Astrocyte (in vitro differentiated cells and primary cell): ENCODE measurements at regions not wholly inside any gene's neighbourhood (a gene's known extent, or its start where the extent isn't known, plus 50 kb on each side); places are given as distances from the start of the nearest gene placed in this dataset.
A peak's percentile ranks its signal among the peaks of the same experiment; 100 is the strongest.

Experiments used
- DNase-seq: peaks from one replicate; pipeline ENCODE4 v3.0.0-alpha.2; 2010; ENCODE audit warnings: low read depth
- FAIRE-seq: peaks from 2 replicates; lab custom pipeline; 2011; peaks lifted over from hg19 to GRCh38; lab: Jason Lieb, UNC
- H2AFZ ChIP-seq: 2 replicates; pipeline ENCODE4 v1.6.0; 2012; ENCODE audit warnings: low read depth, low read length, inconsistent platforms
- H3K27ac ChIP-seq: 2 replicates; pipeline ENCODE4 v1.5.1; 2011; ENCODE audit warnings: low read depth, low read length, inconsistent platforms
- H3K27me3 ChIP-seq: 2 replicates; pipeline ENCODE4 v1.6.0; 2011; ENCODE audit warnings: low read length, inconsistent platforms; ENCODE audit not compliant: insufficient read depth
- H3K36me3 ChIP-seq: 2 replicates; pipeline ENCODE4 v1.5.1; 2011; ENCODE audit warnings: low read length, inconsistent platforms; ENCODE audit not compliant: insufficient read depth
- H3K4me1 ChIP-seq: 2 replicates; pipeline ENCODE4 v1.5.1; 2011; ENCODE audit warnings: low read length, inconsistent platforms; ENCODE audit not compliant: insufficient read depth
- H3K4me2 ChIP-seq: 2 replicates; pipeline ENCODE4 v1.6.0; 2012; ENCODE audit warnings: low read length, inconsistent platforms
- H3K4me3 ChIP-seq: 2 replicates; pipeline ENCODE4 v1.5.1; 2011; ENCODE audit warnings: low read depth, mild to moderate bottlenecking, low read length, inconsistent platforms; ENCODE audit not compliant: insufficient read depth
- H3K79me2 ChIP-seq: 2 replicates; pipeline ENCODE4 v1.6.0; 2012; ENCODE audit warnings: mild to moderate bottlenecking, low read length, inconsistent platforms; ENCODE audit not compliant: insufficient read depth
- H3K9ac ChIP-seq: 2 replicates; pipeline ENCODE4 v1.6.0; 2012; ENCODE audit warnings: mild to moderate bottlenecking, low read length, inconsistent platforms
- H3K9me3 ChIP-seq: 2 replicates; pipeline ENCODE4 v1.5.1; 2012; ENCODE audit warnings: low read depth, mild to moderate bottlenecking, low read length, inconsistent platforms; ENCODE audit not compliant: insufficient read depth
- H4K20me1 ChIP-seq: 2 replicates; pipeline ENCODE4 v1.6.0; 2012; ENCODE audit warnings: low read length, inconsistent platforms; ENCODE audit not compliant: insufficient read depth
- H3K27ac Mint-ChIP-seq: one replicate; pipeline ENCODE4 v1.8.0; 2021; ENCODE audit warnings: mild to moderate bottlenecking, mixed read lengths; ENCODE audit not compliant: unreplicated experiment
- H3K27me3 Mint-ChIP-seq: one replicate; pipeline ENCODE4 v1.8.0; 2021; ENCODE audit warnings: low read depth, mixed read lengths; ENCODE audit not compliant: unreplicated experiment
- H3K36me3 Mint-ChIP-seq: one replicate; pipeline ENCODE4 v1.8.0; 2021; ENCODE audit warnings: low read depth, mixed read lengths; ENCODE audit not compliant: unreplicated experiment
- H3K4me1 Mint-ChIP-seq: one replicate; pipeline ENCODE4 v1.8.0; 2021; ENCODE audit warnings: low read depth, mixed read lengths; ENCODE audit not compliant: unreplicated experiment
- H3K4me3 Mint-ChIP-seq: one replicate; pipeline ENCODE4 v1.8.0; 2021; ENCODE audit warnings: mild to moderate bottlenecking, moderate library complexity, mixed read lengths; ENCODE audit not compliant: unreplicated experiment
- H3K9me3 Mint-ChIP-seq: one replicate; pipeline ENCODE4 v1.8.0; 2021; ENCODE audit warnings: mild to moderate bottlenecking, mixed read lengths; ENCODE audit not compliant: unreplicated experiment
- EZH2 ChIP-seq: IDR thresholded peaks from 2 replicates; pipeline ENCODE4 v1.6.1; 2012; ENCODE audit warnings: mild to moderate bottlenecking, low read length, inconsistent platforms; ENCODE audit not compliant: insufficient read depth
- TF ChIP-seq, protein P1 (sequence below): IDR thresholded peaks from 2 replicates; pipeline ENCODE4 v1.5.1; 2011; ENCODE audit warnings: low read depth, mild to moderate bottlenecking, inconsistent platforms, low read length, moderate library complexity; ENCODE audit not compliant: insufficient read depth

DNA sequence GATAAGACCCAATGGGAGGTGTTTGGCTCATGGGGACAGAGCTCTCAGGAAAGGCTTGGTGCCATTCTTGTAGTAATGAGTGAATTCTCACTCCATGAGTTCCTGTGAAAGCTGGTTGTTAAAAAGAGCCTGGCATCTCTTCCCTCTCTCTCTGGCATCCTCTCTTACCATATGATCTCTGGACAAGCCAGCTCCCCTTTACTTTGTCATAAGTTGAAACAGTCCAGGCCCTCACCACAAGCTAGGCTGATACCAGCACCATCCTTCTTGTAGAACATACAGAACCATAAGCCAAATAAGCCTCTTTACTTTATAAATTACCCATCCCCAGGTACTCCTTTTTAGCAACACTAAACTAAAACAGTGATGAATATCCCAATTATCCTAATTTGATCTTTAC, 166.9 kb upstream of the TMC3 start:
- Mint-ChIP-seq H3K4me1 (no peaks in the 10 kb centered on the region), H3K9me3 (no peaks in the 10 kb centered on the region), H3K27me3 (peaks cover 7% of the 10 kb centered on the region), H3K27ac (no peak overlapping the region), H3K36me3 (no peaks in the 10 kb centered on the region), H3K4me3 (no peak overlapping the region)
- no peaks in the 10 kb centered on the region for H3K9me3 ChIP-seq
- H4K20me1 ChIP-seq = no peaks in the 10 kb centered on the region
- H3K4me2 ChIP-seq = no peak overlapping the region
- H3K79me2 ChIP-seq = no peaks in the 10 kb centered on the region
- H3K4me3 ChIP-seq = no peak overlapping the region
- no peak for TF ChIP-seq EZH2
- TF ChIP-seq, protein P1, sequence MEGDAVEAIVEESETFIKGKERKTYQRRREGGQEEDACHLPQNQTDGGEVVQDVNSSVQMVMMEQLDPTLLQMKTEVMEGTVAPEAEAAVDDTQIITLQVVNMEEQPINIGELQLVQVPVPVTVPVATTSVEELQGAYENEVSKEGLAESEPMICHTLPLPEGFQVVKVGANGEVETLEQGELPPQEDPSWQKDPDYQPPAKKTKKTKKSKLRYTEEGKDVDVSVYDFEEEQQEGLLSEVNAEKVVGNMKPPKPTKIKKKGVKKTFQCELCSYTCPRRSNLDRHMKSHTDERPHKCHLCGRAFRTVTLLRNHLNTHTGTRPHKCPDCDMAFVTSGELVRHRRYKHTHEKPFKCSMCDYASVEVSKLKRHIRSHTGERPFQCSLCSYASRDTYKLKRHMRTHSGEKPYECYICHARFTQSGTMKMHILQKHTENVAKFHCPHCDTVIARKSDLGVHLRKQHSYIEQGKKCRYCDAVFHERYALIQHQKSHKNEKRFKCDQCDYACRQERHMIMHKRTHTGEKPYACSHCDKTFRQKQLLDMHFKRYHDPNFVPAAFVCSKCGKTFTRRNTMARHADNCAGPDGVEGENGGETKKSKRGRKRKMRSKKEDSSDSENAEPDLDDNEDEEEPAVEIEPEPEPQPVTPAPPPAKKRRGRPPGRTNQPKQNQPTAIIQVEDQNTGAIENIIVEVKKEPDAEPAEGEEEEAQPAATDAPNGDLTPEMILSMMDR = no peak
- no peak overlapping the region for H3K9ac ChIP-seq
- no peaks in the 10 kb centered on the region for H3K27me3 ChIP-seq
- no peaks in the 10 kb centered on the region for H3K4me1 ChIP-seq
- FAIRE-seq (no peak), DNase-seq (no peak)
- H3K27ac ChIP-seq = no peak overlapping the region
- no peaks in the 10 kb centered on the region for H3K36me3 ChIP-seq
- H2AFZ ChIP-seq = no peak overlapping the region

DNA sequence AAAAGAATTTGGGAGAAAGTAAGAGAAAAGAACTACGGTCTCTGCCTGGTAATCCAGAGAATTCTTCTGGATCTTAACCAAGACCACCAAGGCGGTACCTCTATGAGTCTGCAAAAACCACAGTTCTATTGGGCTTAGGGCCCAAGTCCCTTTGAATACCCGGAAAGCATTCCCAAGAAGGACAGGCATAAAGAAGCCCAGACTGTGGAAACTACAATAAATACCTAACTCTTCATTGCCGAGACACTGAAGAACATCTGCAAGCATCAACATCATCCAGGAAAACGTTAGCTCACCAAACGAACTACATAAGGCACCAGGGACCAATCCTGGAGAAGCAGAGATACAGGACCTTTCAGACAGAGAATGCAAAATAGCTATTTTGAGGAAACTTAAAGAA, 162.3 kb upstream of the TMC3 start:
- no peaks in the 10 kb centered on the region for H3K79me2 ChIP-seq
- H3K9ac ChIP-seq = no peak overlapping the region
- no peak overlapping the region for H3K4me3 Mint-ChIP-seq
- H3K4me2 ChIP-seq = no peak overlapping the region
- no peak overlapping the region for H3K4me3 ChIP-seq
- no peaks in the 10 kb centered on the region for H3K9me3 Mint-ChIP-seq
- H3K4me1 Mint-ChIP-seq = peaks cover 6% of the 10 kb centered on the region
- no peaks in the 10 kb centered on the region for H3K9me3 ChIP-seq
- H4K20me1 ChIP-seq = no peaks in the 10 kb centered on the region
- TF ChIP-seq, protein P1 = no peak
- TF ChIP-seq EZH2 = no peak
- no peak for DNase-seq
- H3K27ac Mint-ChIP-seq = no peak overlapping the region
- no peak overlapping the region for H3K27ac ChIP-seq
- no peak for FAIRE-seq
- peaks cover 3% of the 10 kb centered on the region for H3K4me1 ChIP-seq
- no peaks in the 10 kb centered on the region for H3K36me3 ChIP-seq
- H3K27me3 ChIP-seq = no peaks in the 10 kb centered on the region
- no peak overlapping the region for H2AFZ ChIP-seq
- no peaks in the 10 kb centered on the region for H3K27me3 Mint-ChIP-seq
- no peaks in the 10 kb centered on the region for H3K36me3 Mint-ChIP-seq

DNA sequence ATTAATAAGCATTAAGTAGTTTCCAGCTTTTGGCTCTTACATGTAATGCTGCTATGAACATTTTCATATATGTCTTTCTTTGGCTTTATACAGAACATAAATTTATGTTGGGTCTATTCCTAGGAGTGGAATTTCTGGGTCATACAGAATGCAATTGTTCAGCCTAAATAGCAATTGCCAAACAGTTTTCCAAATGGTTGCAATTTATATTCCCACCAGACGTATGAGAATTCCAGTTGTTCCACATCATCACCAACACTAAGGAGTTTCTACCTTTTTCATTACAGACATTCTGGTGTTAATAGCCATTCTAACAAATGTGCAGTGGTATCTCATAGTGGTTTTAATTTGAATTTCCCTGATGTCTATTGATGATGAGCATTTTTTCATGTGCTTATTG, 160.1 kb upstream of the TMC3 start:
- Mint-ChIP-seq H3K9me3 (no peaks in the 10 kb centered on the region), H3K4me3 (no peak overlapping the region), H3K4me1 (peaks cover 20% of the 10 kb centered on the region), H3K27ac (no peak overlapping the region), H3K36me3 (no peaks in the 10 kb centered on the region), H3K27me3 (no peaks in the 10 kb centered on the region)
- no peak overlapping the region for H3K4me3 ChIP-seq
- no peak overlapping the region for H2AFZ ChIP-seq
- DNase-seq (no peak), FAIRE-seq (peak; percentile 52)
- peaks cover 12% of the 10 kb centered on the region for H3K4me1 ChIP-seq
- H3K9ac ChIP-seq = no peak overlapping the region
- no peaks in the 10 kb centered on the region for H3K27me3 ChIP-seq
- H3K4me2 ChIP-seq = no peak overlapping the region
- H3K79me2 ChIP-seq = no peaks in the 10 kb centered on the region
- no peak for TF ChIP-seq EZH2
- TF ChIP-seq, protein P1 = no peak
- no peaks in the 10 kb centered on the region for H3K36me3 ChIP-seq
- no peaks in the 10 kb centered on the region for H3K9me3 ChIP-seq
- H4K20me1 ChIP-seq = no peaks in the 10 kb centered on the region
- no peak overlapping the region for H3K27ac ChIP-seq
